ENCODE measurements at regions not wholly inside any gene's neighbourhood (a gene's known extent, or its start where the extent isn't known, plus 50 kb on each side); places are given as distances from the start of the nearest gene placed in this dataset.

DNA sequence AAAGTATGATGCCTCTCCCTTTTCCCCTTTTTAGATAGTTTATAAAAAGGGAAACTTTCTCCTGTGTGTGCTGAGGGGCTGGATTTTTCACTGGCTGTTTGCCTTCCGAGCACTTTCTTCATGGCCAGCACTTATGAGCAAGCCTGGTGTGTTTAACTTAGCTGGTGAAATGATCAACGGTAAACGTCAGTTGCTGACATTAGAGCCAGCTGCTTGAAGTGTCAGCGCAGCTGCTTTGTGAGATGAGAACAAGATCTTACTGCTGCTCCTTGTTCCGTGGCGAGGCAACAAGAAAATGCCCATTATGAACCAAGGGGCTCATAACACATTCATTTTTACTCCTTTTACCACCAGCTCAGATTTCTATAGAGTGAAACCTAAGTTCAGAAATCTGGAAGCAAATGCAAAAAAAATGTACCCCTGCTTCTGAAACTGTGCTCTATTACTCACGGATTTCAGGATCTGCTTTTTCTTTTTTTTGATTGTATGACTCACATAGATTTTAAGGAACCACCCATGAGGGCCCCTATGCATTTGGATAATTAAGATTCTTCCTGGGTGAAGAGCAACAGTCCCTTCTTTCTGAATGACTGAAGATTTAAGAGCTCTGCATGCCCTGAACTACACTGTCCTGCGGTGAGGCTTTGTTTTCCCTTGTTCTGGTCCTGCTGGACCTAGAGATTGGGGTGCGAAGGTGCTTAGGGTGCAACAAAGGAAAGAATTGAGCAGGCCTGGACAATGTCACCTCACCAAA lies 74.3 kb upstream of the CPM start:
- Histone ChIP-seq H3K27me3 (ENCODE audit: insufficient read depth, low read length) (no peaks in the 10 kb centered on the region), H2BK20ac (ENCODE audit: low read depth, low read length, poor library complexity, severe bottlenecking) (no peak overlapping the region), H4K5ac (ENCODE audit: insufficient read length, low read depth, low read length) (no peak overlapping the region), H2BK12ac (ENCODE audit: insufficient read length, low read depth, low read length) (no peak overlapping the region), H4K8ac (replicated peaks; ENCODE audit: insufficient read length, low read depth, low read length) (no peak overlapping the region), H3T11ph (ENCODE audit: low read length) (no peak overlapping the region), H3K4me2 (ENCODE audit: insufficient read depth, insufficient read length, low read length) (no peak overlapping the region), H2BK15ac (ENCODE audit: low read depth, low read length) (no peak overlapping the region), H3K27ac (ENCODE audit: insufficient read length, low read depth, low read length) (no peak overlapping the region), H3K4me1 (ENCODE audit: insufficient read depth, low read length) (peaks cover 5% of the 10 kb centered on the region; the same call in 1 of the 2 replicates), H3K79me1 (ENCODE audit: insufficient read depth, low read depth, low read length, poor library complexity, severe bottlenecking) (no peaks in the 10 kb centered on the region), H2BK5ac (ENCODE audit: insufficient read length, low read length) (no peak overlapping the region), H4K20me1 (ENCODE audit: control insufficient read depth, insufficient read depth, insufficient read length) (no peaks in the 10 kb centered on the region), H3K23ac (ENCODE audit: insufficient read length, low read depth, low read length) (no peak overlapping the region), H4K91ac (ENCODE audit: insufficient read length, low read depth, low read length) (no peak overlapping the region), H3K18ac (ENCODE audit: insufficient read length, low read depth, low read length) (no peak overlapping the region), H3K14ac (ENCODE audit: insufficient read depth, low read length) (no peak overlapping the region), H2AFZ (ENCODE audit: low read length) (no peak overlapping the region), H3K4ac (ENCODE audit: low read depth, low read length) (no peak overlapping the region), H2BK120ac (ENCODE audit: low read depth, low read length, poor library complexity, severe bottlenecking) (no peak overlapping the region), H3K79me2 (ENCODE audit: insufficient read depth, low read length) (no peaks in the 10 kb centered on the region), H3K9ac (ENCODE audit: extremely low read depth, insufficient read length, low read length) (no peak overlapping the region), H3K23me2 (ENCODE audit: insufficient read length, low read depth, low read length, poor library complexity, severe bottlenecking) (no peaks in the 10 kb centered on the region), H3K56ac (ENCODE audit: insufficient read length, low read depth, low read length) (no peak overlapping the region), H3K9me3 (ENCODE audit: control insufficient read depth, low read depth, low read length) (no peaks in the 10 kb centered on the region), H2AK5ac (ENCODE audit: insufficient read length, low read length) (no peak overlapping the region)
- DNase-seq = peak; percentile 52
- Mint-ChIP-seq H3K27ac (peak overlapping the region; percentile 42 to 92 (median 47); a peak in 6 of 7 replicates), H3K9me3 (no peaks in the 10 kb centered on the region; a peak in 3 of 5 replicates), H3K36me3 (ENCODE audit: insufficient read depth in 1 of 3, low read depth in 3 of 3) (no peaks in the 10 kb centered on the region), H3K27me3 (ENCODE audit: low read depth) (peaks cover 13% of the 10 kb centered on the region), H3K4me3 (peak overlapping the region; percentile 8 to 10; a peak in 1 of 5 replicates), H3K4me1 (peaks cover 31 to 35% of the 10 kb centered on the region in 2 experiments)
- no CpG with 5 or more reads among the region's 9 CpGs for WGBS (ENCODE audit: extremely low coverage, insufficient read length, low lambda C conversion rate)
- TF ChIP-seq, protein P1, sequence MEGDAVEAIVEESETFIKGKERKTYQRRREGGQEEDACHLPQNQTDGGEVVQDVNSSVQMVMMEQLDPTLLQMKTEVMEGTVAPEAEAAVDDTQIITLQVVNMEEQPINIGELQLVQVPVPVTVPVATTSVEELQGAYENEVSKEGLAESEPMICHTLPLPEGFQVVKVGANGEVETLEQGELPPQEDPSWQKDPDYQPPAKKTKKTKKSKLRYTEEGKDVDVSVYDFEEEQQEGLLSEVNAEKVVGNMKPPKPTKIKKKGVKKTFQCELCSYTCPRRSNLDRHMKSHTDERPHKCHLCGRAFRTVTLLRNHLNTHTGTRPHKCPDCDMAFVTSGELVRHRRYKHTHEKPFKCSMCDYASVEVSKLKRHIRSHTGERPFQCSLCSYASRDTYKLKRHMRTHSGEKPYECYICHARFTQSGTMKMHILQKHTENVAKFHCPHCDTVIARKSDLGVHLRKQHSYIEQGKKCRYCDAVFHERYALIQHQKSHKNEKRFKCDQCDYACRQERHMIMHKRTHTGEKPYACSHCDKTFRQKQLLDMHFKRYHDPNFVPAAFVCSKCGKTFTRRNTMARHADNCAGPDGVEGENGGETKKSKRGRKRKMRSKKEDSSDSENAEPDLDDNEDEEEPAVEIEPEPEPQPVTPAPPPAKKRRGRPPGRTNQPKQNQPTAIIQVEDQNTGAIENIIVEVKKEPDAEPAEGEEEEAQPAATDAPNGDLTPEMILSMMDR (conservative IDR thresholded peaks at IDR 0.05) = no peak
